Parathyroid adenoma (tissue), 2 donors: ENCODE measurements at regions not wholly inside any gene's neighbourhood (a gene's known extent, or its start where the extent isn't known, plus 50 kb on each side); places are given as distances from the start of the nearest gene placed in this dataset.

Experiments
- H2AFZ ChIP-seq: fragments of 300-600 bp; sonication (generic); one replicate; pipeline ENCODE4 v1.7.0; 2017; ENCODE audit warnings: antibody characterized with exemption, mild to moderate bottlenecking
- H3K27ac ChIP-seq: fragments of 300-600 bp; sonication (generic); one replicate; pipeline ENCODE4 v1.7.0; 2017
- H3K27me3 ChIP-seq: fragments of 300-600 bp; sonication (generic); one replicate; pipeline ENCODE4 v1.7.0; 2017; ENCODE audit warnings: low read length; ENCODE audit not compliant: control insufficient read depth, insufficient read depth
- H3K36me3 ChIP-seq: fragments of 300-600 bp; sonication (generic); one replicate; pipeline ENCODE4 v1.7.0; 2017; ENCODE audit warnings: low read length; ENCODE audit not compliant: control insufficient read depth, insufficient read depth
- H3K4me1 ChIP-seq: fragments of 300-600 bp; sonication (generic); one replicate; pipeline ENCODE4 v1.7.0; 2017; ENCODE audit warnings: control low read depth
- H3K4me2 ChIP-seq: fragments of 300-600 bp; sonication (generic); one replicate; pipeline ENCODE4 v1.7.0; 2017; ENCODE audit warnings: low read length
- H3K4me3 ChIP-seq: fragments of 300-600 bp; sonication (generic); one replicate; pipeline ENCODE4 v1.7.0; 2017; ENCODE audit warnings: low read depth, low read length
- H3K79me2 ChIP-seq: fragments of 300-600 bp; sonication (generic); one replicate; pipeline ENCODE4 v1.7.0; 2017; ENCODE audit warnings: control low read depth
- H3K9ac ChIP-seq: fragments of 300-600 bp; sonication (generic); one replicate; pipeline ENCODE4 v1.7.0; 2017; ENCODE audit warnings: mild to moderate bottlenecking
- H3K9me3 ChIP-seq: fragments of 300-600 bp; sonication (generic); one replicate; pipeline ENCODE4 v1.7.0; 2017; ENCODE audit warnings: low read length; ENCODE audit not compliant: control insufficient read depth
- CTCF ChIP-seq: fragments of 300-600 bp; sonication (generic); IDR thresholded peaks from one replicate; pipeline ENCODE4 v1.7.0; 2017; ENCODE audit warnings: antibody characterized with exemption, mild to moderate bottlenecking
- donor health status: primary hyperparathyroidism.

GRCh38 chr18:4842751-4843150 is 354.3 kb downstream of the AKAIN1 start:
- Histone ChIP-seq H2AFZ (no peak overlapping the region), H3K36me3 (no peaks in the 10 kb centered on the region), H3K4me2 (no peak overlapping the region), H3K27ac (no peak overlapping the region), H3K9ac (no peak overlapping the region), H3K9me3 (no peaks in the 10 kb centered on the region), H3K27me3 (no peaks in the 10 kb centered on the region), H3K79me2 (no peaks in the 10 kb centered on the region), H3K4me3 (no peak overlapping the region), H3K4me1 (no peaks in the 10 kb centered on the region)
- no peak for TF ChIP-seq CTCF

DNA sequence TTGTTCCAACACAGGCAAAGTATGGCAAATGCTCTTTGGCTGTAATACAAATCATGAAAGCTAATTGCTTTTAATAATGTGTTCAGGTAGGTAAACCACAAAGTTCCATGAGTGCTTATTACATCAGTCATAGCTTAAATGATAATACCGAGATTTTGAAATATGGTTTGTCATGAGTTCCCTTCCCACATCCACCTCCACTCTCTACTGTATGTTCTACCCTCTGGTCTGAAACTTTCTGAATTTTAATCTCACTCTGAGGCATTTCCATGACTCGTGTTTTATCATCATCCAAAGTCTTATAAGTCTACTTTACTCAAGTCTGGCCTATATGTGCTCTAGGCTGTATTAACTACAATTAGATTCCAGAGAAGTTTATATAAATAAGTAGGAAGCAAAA is 354.8 kb downstream of the AKAIN1 start:
- Histone ChIP-seq H3K9me3 (no peaks in the 10 kb centered on the region), H3K27ac (no peak overlapping the region), H3K36me3 (no peaks in the 10 kb centered on the region), H3K27me3 (no peaks in the 10 kb centered on the region), H3K4me3 (no peak overlapping the region), H3K4me1 (no peaks in the 10 kb centered on the region), H3K4me2 (no peak overlapping the region), H3K79me2 (no peaks in the 10 kb centered on the region), H3K9ac (no peak overlapping the region), H2AFZ (no peak overlapping the region)
- no peak for TF ChIP-seq CTCF

GRCh38 chr18:4839639-4840038 is 357.4 kb downstream of the AKAIN1 start:
- Histone ChIP-seq H3K27ac (no peak overlapping the region), H3K4me1 (no peaks in the 10 kb centered on the region), H3K27me3 (no peaks in the 10 kb centered on the region), H2AFZ (no peak overlapping the region), H3K79me2 (no peaks in the 10 kb centered on the region), H3K9me3 (no peaks in the 10 kb centered on the region), H3K36me3 (no peaks in the 10 kb centered on the region), H3K4me3 (no peak overlapping the region), H3K4me2 (no peak overlapping the region), H3K9ac (no peak overlapping the region)
- TF ChIP-seq CTCF, result no peak

DNA sequence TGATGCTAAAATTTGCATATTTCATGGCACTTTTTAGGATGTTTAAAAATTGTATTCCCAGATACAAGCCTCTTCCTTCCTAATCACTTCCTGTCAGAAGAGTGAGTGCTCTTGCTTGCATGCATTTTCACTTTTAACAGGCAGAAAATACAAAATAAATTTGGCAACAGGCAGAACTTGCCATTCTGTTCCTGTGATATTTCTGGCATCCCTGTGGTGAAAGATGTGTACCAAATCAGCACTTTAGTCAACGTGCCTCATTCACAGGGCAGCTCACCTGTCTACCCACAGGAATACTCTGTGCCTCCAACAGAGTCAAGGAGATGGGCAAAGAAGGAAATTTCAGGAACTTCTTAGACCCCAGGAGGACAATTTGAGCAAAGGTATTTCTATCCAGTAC is 360.9 kb downstream of the AKAIN1 start:
- no peak overlapping the region for H3K4me2 ChIP-seq
- H3K36me3 ChIP-seq, result no peaks in the 10 kb centered on the region
- no peaks in the 10 kb centered on the region for H3K9me3 ChIP-seq
- H3K4me3 ChIP-seq, result no peak overlapping the region
- H2AFZ ChIP-seq, result no peak overlapping the region
- no peak overlapping the region for H3K27ac ChIP-seq
- no peak for TF ChIP-seq CTCF
- no peak overlapping the region for H3K9ac ChIP-seq
- no peaks in the 10 kb centered on the region for H3K79me2 ChIP-seq
- no peaks in the 10 kb centered on the region for H3K4me1 ChIP-seq
- no peaks in the 10 kb centered on the region for H3K27me3 ChIP-seq

GRCh38 chr18:4831791-4832375 is 365.2 kb downstream of the AKAIN1 start:
- TF ChIP-seq CTCF, result no peak
- H3K4me1 ChIP-seq, result no peaks in the 10 kb centered on the region
- no peaks in the 10 kb centered on the region for H3K9me3 ChIP-seq
- no peak overlapping the region for H3K4me2 ChIP-seq
- no peak overlapping the region for H2AFZ ChIP-seq
- no peak overlapping the region for H3K27ac ChIP-seq
- no peak overlapping the region for H3K4me3 ChIP-seq
- H3K79me2 ChIP-seq, result no peaks in the 10 kb centered on the region
- H3K9ac ChIP-seq, result no peak overlapping the region
- no peaks in the 10 kb centered on the region for H3K27me3 ChIP-seq
- H3K36me3 ChIP-seq, result no peaks in the 10 kb centered on the region
